Esophagus squamous epithelium (tissue), 5 donors: ENCODE measurements at regions not wholly inside any gene's neighbourhood (a gene's known extent, or its start where the extent isn't known, plus 50 kb on each side); places are given as distances from the start of the nearest gene placed in this dataset.

Experiments
- DNase-seq: peaks from one replicate; lab custom pipeline; 2025; lab: John Stamatoyannopoulos, UW
- H3K27ac ChIP-seq, 4 donors: fragments of 200-600 bp; sonication (generic); one replicate each; pipeline ENCODE4 v1.5.1; 2016 to 2019; ENCODE audit warnings: mild to moderate bottlenecking in 1 of 4
- H3K27me3 ChIP-seq, 4 donors: fragments of 200-600 bp; sonication (generic); 1 replicate in 3 of 4; 2 replicates in 1 of 4; pipeline versions ENCODE4 v1.5.1 to v1.6.0; 2017 to 2021; ENCODE audit warnings: antibody characterized with exemption in 1 of 4
- H3K36me3 ChIP-seq, 3 donors: fragments of 200-600 bp; sonication (generic); one replicate each; pipeline ENCODE4 v1.5.1; 2016 to 2019
- H3K4me1 ChIP-seq, 3 donors: fragments of 200-600 bp; sonication (generic); one replicate each; pipeline ENCODE4 v1.5.1; 2017 to 2019
- H3K4me3 ChIP-seq, 4 donors: fragments of 200-600 bp; sonication (generic); 1 replicate in 3 of 4; 2 replicates in 1 of 4; pipeline ENCODE4 v1.5.1; 2016 to 2019; ENCODE audit warnings: mild to moderate bottlenecking in 2 of 4, moderate library complexity in 1 of 4
- H3K9me3 ChIP-seq, 3 donors: fragments of 200-600 bp; sonication (generic); one replicate each; pipeline ENCODE4 v1.5.1; 2016 to 2019
- CTCF ChIP-seq, 6 experiments: fragments of 450-650 bp in 4 of 6; fragments of 200-600 bp in 2 of 6; sonication (generic) in 2 of 6; IDR thresholded peaks; one replicate each; pipeline ENCODE4 v1.5.1; 2016 to 2019; ENCODE audit warnings: antibody characterized with exemption in 6 of 6, mild to moderate bottlenecking in 4 of 6, moderate library complexity in 4 of 6
- POLR2A ChIP-seq, 4 donors: fragments of 450-650 bp; IDR thresholded peaks; one replicate each; pipeline ENCODE4 v1.6.1; 2017; ENCODE audit warnings: antibody characterized with exemption in 4 of 4, mild to moderate bottlenecking in 4 of 4, moderate library complexity in 3 of 4
- WGBS, 2 donors: methylation state at CpG; one replicate each; pipeline ENCODE4 v1.1.5; 2018; 5-methylcytosine and 5-hydroxymethylcytosine counted together
- intact Hi-C: fragments of 100-400 bp; cut with DNase I; formaldehyde crosslinking; loops from one replicate; pipeline ENCODE4 v1.15.0; 2022
- donor health status: DM: yes; HTN: yes; CAD: no.

GRCh38 chr14:66383771-66384170 is 102.4 kb upstream of the CCDC196 start:
- no peaks in the 10 kb centered on the region for H3K27me3 ChIP-seq
- H3K4me1 ChIP-seq, result peaks cover 0 to 51% (median 17%) of the 10 kb centered on the region in 3 donors
- no peaks in the 10 kb centered on the region for H3K36me3 ChIP-seq
- H3K4me3 ChIP-seq, result no peak overlapping the region
- intact Hi-C loops, result no loop called here
- DNase-seq, result no peak
- no peaks in the 10 kb centered on the region for H3K9me3 ChIP-seq
- no peak for TF ChIP-seq CTCF (IDR thresholded peaks at IDR 0.05)
- no peak for TF ChIP-seq POLR2A (IDR thresholded peaks at IDR 0.05)
- no peak overlapping the region for H3K27ac ChIP-seq

- no peak for DNase-seq
- Histone ChIP-seq H3K4me1 (peaks cover 0 to 4% (median 0%) of the 10 kb centered on the region in 3 donors), H3K27me3 (no peaks in the 10 kb centered on the region), H3K27ac (no peak overlapping the region), H3K4me3 (no peak overlapping the region), H3K9me3 (no peaks in the 10 kb centered on the region), H3K36me3 (no peaks in the 10 kb centered on the region)
- TF ChIP-seq POLR2A (IDR thresholded peaks at IDR 0.05), result no peak
- TF ChIP-seq CTCF (IDR thresholded peaks at IDR 0.05), result no peak
- intact Hi-C loops, result no loop called here
- 81 to 83% methylated on average over 4 of the region's 4 CpGs for WGBS, 2 donors
Measured at GRCh38 chr14:66388516-66388915, 97.7 kb upstream of the CCDC196 start.

- intact Hi-C loops, result no loop called here
- H3K4me1 ChIP-seq, result no peaks in the 10 kb centered on the region
- H3K36me3 ChIP-seq, result no peaks in the 10 kb centered on the region
- H3K9me3 ChIP-seq, result no peaks in the 10 kb centered on the region
- no peak overlapping the region for H3K27ac ChIP-seq
- WGBS, 2 donors, result 73 to 93% methylated on average over 1 of the region's 1 CpG
- H3K27me3 ChIP-seq, result no peaks in the 10 kb centered on the region
- no peak for DNase-seq
- no peak for TF ChIP-seq POLR2A (IDR thresholded peaks at IDR 0.05)
- no peak for TF ChIP-seq CTCF (IDR thresholded peaks at IDR 0.05)
- H3K4me3 ChIP-seq, result no peak overlapping the region
Measured at GRCh38 chr14:66389481-66389880, 96.7 kb upstream of the CCDC196 start.

GRCh38 chr14:66395300-66395699 is 90.9 kb upstream of the CCDC196 start:
- Histone ChIP-seq H3K27me3 (no peaks in the 10 kb centered on the region), H3K4me3 (no peak overlapping the region), H3K27ac (no peak overlapping the region), H3K9me3 (no peaks in the 10 kb centered on the region), H3K4me1 (no peaks in the 10 kb centered on the region), H3K36me3 (no peaks in the 10 kb centered on the region)
- WGBS, 2 donors, result 7 to 21% methylated on average over 1 of the region's 1 CpG
- intact Hi-C loops, result no loop called here
- peak in 1 of 6 experiments; percentile 27 for TF ChIP-seq CTCF (IDR thresholded peaks at IDR 0.05)
- no peak for TF ChIP-seq POLR2A (IDR thresholded peaks at IDR 0.05)
- no peak for DNase-seq

GRCh38 chr14:66396164-66396563 is 90.0 kb upstream of the CCDC196 start:
- TF ChIP-seq POLR2A (IDR thresholded peaks at IDR 0.05) (no peak), CTCF (IDR thresholded peaks at IDR 0.05) (no peak)
- 83 to 98% methylated on average over 4 of the region's 4 CpGs for WGBS, 2 donors
- no peak overlapping the region for H3K27ac ChIP-seq
- no peak for DNase-seq
- H3K9me3 ChIP-seq, result no peaks in the 10 kb centered on the region
- no peaks in the 10 kb centered on the region for H3K27me3 ChIP-seq
- no peak overlapping the region for H3K4me3 ChIP-seq
- H3K36me3 ChIP-seq, result no peaks in the 10 kb centered on the region
- intact Hi-C loops, result no loop called here
- no peaks in the 10 kb centered on the region for H3K4me1 ChIP-seq
